ENCODE measurements at regions not wholly inside any gene's neighbourhood (a gene's known extent, or its start where the extent isn't known, plus 50 kb on each side); places are given as distances from the start of the nearest gene placed in this dataset.

GRCh38 chr14:89041257-89041582, 216.8 kb downstream of the TTC8 start:
- Histone ChIP-seq H3K27ac (peak overlapping the region; percentile 81 to 93 (median 92)), H3K4me1 (peaks cover 23% of the 10 kb centered on the region), H3K36me3 (replicated peaks in 1 of 2; ENCODE audit: insufficient read depth in 1 of 2, low read depth in 2 of 2) (no peaks in the 10 kb centered on the region), H3K27me3 (no peaks in the 10 kb centered on the region), H3K4me3 (no peak overlapping the region), H3K9me3 (no peaks in the 10 kb centered on the region)
- WGBS, 2 donors = 2 to 8% methylated on average over 8 of the region's 8 CpGs
- TF ChIP-seq POLR2A (IDR thresholded peaks at IDR 0.05) (no peak), CTCF (IDR thresholded peaks at IDR 0.05) (peak in 2 of 7 experiments; percentile 14 to 17)
- intact Hi-C loops (cut with DNase I) = no loop called here
- ATAC-seq (peak; percentile 78), DNase-seq (peak; percentile 66 to 75 (median 74))

GRCh38 chr14:89042021-89042420, 217.6 kb downstream of the TTC8 start:
- TF ChIP-seq CTCF (IDR thresholded peaks at IDR 0.05) (no peak), POLR2A (IDR thresholded peaks at IDR 0.05) (no peak)
- no peak overlapping the region for H3K4me3 ChIP-seq
- peaks cover 23% of the 10 kb centered on the region for H3K4me1 ChIP-seq
- ATAC-seq (no peak), DNase-seq (no peak)
- no peaks in the 10 kb centered on the region for H3K27me3 ChIP-seq
- H3K9me3 ChIP-seq = no peaks in the 10 kb centered on the region
- H3K27ac ChIP-seq = no peak overlapping the region
- WGBS, 2 donors = 83 to 93% methylated on average over 1 of the region's 1 CpG
- no peaks in the 10 kb centered on the region for H3K36me3 ChIP-seq (replicated peaks in 1 of 2; ENCODE audit: insufficient read depth in 1 of 2, low read depth in 2 of 2)
- intact Hi-C loops (cut with DNase I) = no loop called here

GRCh38 chr14:89053303-89053702, 228.9 kb downstream of the TTC8 start:
- intact Hi-C loops (cut with DNase I) = no loop called here
- DNase-seq = no peak
- no peak overlapping the region for H3K4me3 ChIP-seq
- TF ChIP-seq CTCF (IDR thresholded peaks at IDR 0.05) = no peak
- no peak for TF ChIP-seq POLR2A (IDR thresholded peaks at IDR 0.05)
- WGBS, 2 donors = 71 to 72% methylated on average over 5 of the region's 5 CpGs
- H3K27me3 ChIP-seq = no peaks in the 10 kb centered on the region
- H3K4me1 ChIP-seq = no peaks in the 10 kb centered on the region
- H3K27ac ChIP-seq = no peak overlapping the region
- no peaks in the 10 kb centered on the region for H3K9me3 ChIP-seq
- ATAC-seq = no peak
- no peaks in the 10 kb centered on the region for H3K36me3 ChIP-seq (replicated peaks in 1 of 2; ENCODE audit: insufficient read depth in 1 of 2, low read depth in 2 of 2)

GRCh38 chr14:89056394-89056793, 231.9 kb downstream of the TTC8 start:
- no peak overlapping the region for H3K4me3 ChIP-seq
- DNase-seq (no peak), ATAC-seq (no peak)
- TF ChIP-seq POLR2A (IDR thresholded peaks at IDR 0.05) (no peak), CTCF (IDR thresholded peaks at IDR 0.05) (no peak)
- H3K27me3 ChIP-seq = no peaks in the 10 kb centered on the region
- intact Hi-C loops (cut with DNase I) = no loop called here
- H3K36me3 ChIP-seq (replicated peaks in 1 of 2; ENCODE audit: insufficient read depth in 1 of 2, low read depth in 2 of 2) = no peaks in the 10 kb centered on the region
- H3K27ac ChIP-seq = no peak overlapping the region
- no peaks in the 10 kb centered on the region for H3K4me1 ChIP-seq
- H3K9me3 ChIP-seq = no peaks in the 10 kb centered on the region
- 83 to 89% methylated on average over 2 to 4 of the region's 4 CpGs for WGBS, 2 donors

GRCh38 chr14:89058697-89059096, 234.2 kb downstream of the TTC8 start:
- Histone ChIP-seq H3K9me3 (no peaks in the 10 kb centered on the region), H3K4me1 (no peaks in the 10 kb centered on the region), H3K36me3 (replicated peaks in 1 of 2; ENCODE audit: insufficient read depth in 1 of 2, low read depth in 2 of 2) (no peaks in the 10 kb centered on the region), H3K4me3 (no peak overlapping the region), H3K27me3 (no peaks in the 10 kb centered on the region), H3K27ac (no peak overlapping the region)
- ATAC-seq (no peak), DNase-seq (no peak)
- 72 to 80% methylated on average over 3 of the region's 3 CpGs for WGBS, 2 donors
- TF ChIP-seq POLR2A (IDR thresholded peaks at IDR 0.05) (no peak), CTCF (IDR thresholded peaks at IDR 0.05) (no peak)
- intact Hi-C loops (cut with DNase I) = no loop called here

Measured in body of pancreas (tissue), 4 donors.